ENCODE measurements at regions not wholly inside any gene's neighbourhood (a gene's known extent, or its start where the extent isn't known, plus 50 kb on each side); places are given as distances from the start of the nearest gene placed in this dataset.
"Not testable (repeated sequence)": the region's sequence is repeated elsewhere in the genome, so short reads cannot be mapped to it uniquely, and the experiment has no call there.

DNA sequence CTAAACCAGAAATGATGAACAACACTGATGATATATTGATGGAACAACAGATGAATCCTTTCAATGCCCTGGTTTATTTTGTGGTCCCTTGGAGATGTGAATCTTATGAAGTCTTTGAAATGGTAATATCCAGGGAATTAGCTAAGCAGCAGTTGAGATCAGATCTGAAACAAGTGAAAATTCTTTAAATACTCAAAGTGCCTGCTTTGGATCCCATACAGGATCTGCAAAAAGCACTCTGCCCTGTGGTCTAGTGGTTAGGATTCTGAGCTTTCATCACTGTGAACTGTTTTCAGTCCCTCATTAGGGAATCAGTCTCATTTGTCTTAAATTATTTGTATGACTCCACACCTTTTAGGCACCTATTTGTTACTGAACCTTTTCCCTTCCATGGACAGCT is 211.3 kb upstream of the TGIF2LY start:
- not testable (repeated sequence) for H3K27ac ChIP-seq; H3K9me3 ChIP-seq; H3K27me3 ChIP-seq; H3K36me3 ChIP-seq; H3K4me1 ChIP-seq (ENCODE audit: control insufficient read depth in 1 of 2, insufficient read depth in 1 of 2, low read depth in 1 of 2, low read length in 1 of 2); H3K4me3 ChIP-seq (ENCODE audit: low read depth in 1 of 2, low read length in 1 of 2)

GRCh38 chrY:3368459-3368858 is 210.4 kb upstream of the TGIF2LY start:
- H3K27me3 ChIP-seq; H3K27ac ChIP-seq; H3K9me3 ChIP-seq; H3K36me3 ChIP-seq; H3K4me3 ChIP-seq (ENCODE audit: low read depth in 1 of 2, low read length in 1 of 2); H3K4me1 ChIP-seq (ENCODE audit: control insufficient read depth in 1 of 2, insufficient read depth in 1 of 2, low read depth in 1 of 2, low read length in 1 of 2): not testable (repeated sequence)

DNA sequence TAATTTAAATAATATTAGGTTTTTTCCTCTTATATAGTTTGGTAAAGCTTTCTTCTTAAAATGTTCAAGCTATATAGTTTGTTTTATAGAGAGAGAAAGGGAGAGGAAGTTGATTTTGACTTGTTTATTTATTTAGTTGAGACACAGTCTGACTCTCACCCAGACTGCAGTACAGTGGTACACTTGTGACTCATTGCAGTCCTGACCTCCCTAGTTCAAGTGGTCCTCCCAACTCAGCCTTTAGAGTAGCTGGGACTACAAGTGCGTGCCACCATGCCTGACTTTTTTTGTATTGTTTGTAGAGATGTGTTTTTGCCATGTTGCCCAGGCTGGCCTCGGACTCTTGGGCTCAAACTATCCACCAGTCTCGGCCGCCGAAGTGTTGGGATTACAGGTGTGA is 187.4 kb upstream of the TGIF2LY start:
- H3K9me3 ChIP-seq; H3K27ac ChIP-seq; H3K4me1 ChIP-seq (ENCODE audit: control insufficient read depth in 1 of 2, insufficient read depth in 1 of 2, low read depth in 1 of 2, low read length in 1 of 2); H3K36me3 ChIP-seq; H3K4me3 ChIP-seq (ENCODE audit: low read depth in 1 of 2, low read length in 1 of 2); H3K27me3 ChIP-seq: not testable (repeated sequence)

DNA sequence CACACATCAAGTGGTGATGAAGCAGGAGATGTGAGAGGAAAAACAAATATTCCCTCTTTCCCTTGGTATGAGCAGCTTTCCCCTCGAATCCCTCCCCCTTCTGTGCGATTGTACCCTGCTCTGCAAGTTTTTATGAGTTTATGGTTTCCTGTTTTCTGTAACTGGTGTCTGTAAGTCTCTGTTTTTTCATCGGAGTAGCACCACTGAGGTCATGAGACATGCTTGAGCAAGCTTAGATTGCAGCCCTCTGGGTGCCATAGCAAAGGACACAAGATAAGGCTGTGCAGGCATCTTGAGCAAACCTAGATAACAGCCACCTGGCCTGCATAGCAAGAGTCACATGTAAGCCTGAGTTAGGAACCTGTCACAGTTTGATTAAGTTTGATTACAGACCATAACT is 174.6 kb upstream of the TGIF2LY start:
- H3K9me3 ChIP-seq; H3K4me1 ChIP-seq (ENCODE audit: control insufficient read depth in 1 of 2, insufficient read depth in 1 of 2, low read depth in 1 of 2, low read length in 1 of 2); H3K27ac ChIP-seq; H3K4me3 ChIP-seq (ENCODE audit: low read depth in 1 of 2, low read length in 1 of 2); H3K36me3 ChIP-seq; H3K27me3 ChIP-seq: not testable (repeated sequence)

GRCh38 chrY:3405585-3405984 is 173.3 kb upstream of the TGIF2LY start:
- H3K4me3 ChIP-seq (ENCODE audit: low read depth in 1 of 2, low read length in 1 of 2); H3K27ac ChIP-seq; H3K27me3 ChIP-seq; H3K9me3 ChIP-seq; H3K4me1 ChIP-seq (ENCODE audit: control insufficient read depth in 1 of 2, insufficient read depth in 1 of 2, low read depth in 1 of 2, low read length in 1 of 2); H3K36me3 ChIP-seq: not testable (repeated sequence)
- TF ChIP-seq, protein P1, sequence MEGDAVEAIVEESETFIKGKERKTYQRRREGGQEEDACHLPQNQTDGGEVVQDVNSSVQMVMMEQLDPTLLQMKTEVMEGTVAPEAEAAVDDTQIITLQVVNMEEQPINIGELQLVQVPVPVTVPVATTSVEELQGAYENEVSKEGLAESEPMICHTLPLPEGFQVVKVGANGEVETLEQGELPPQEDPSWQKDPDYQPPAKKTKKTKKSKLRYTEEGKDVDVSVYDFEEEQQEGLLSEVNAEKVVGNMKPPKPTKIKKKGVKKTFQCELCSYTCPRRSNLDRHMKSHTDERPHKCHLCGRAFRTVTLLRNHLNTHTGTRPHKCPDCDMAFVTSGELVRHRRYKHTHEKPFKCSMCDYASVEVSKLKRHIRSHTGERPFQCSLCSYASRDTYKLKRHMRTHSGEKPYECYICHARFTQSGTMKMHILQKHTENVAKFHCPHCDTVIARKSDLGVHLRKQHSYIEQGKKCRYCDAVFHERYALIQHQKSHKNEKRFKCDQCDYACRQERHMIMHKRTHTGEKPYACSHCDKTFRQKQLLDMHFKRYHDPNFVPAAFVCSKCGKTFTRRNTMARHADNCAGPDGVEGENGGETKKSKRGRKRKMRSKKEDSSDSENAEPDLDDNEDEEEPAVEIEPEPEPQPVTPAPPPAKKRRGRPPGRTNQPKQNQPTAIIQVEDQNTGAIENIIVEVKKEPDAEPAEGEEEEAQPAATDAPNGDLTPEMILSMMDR (IDR thresholded peaks at IDR 0.05) = peak; percentile 53

DNA sequence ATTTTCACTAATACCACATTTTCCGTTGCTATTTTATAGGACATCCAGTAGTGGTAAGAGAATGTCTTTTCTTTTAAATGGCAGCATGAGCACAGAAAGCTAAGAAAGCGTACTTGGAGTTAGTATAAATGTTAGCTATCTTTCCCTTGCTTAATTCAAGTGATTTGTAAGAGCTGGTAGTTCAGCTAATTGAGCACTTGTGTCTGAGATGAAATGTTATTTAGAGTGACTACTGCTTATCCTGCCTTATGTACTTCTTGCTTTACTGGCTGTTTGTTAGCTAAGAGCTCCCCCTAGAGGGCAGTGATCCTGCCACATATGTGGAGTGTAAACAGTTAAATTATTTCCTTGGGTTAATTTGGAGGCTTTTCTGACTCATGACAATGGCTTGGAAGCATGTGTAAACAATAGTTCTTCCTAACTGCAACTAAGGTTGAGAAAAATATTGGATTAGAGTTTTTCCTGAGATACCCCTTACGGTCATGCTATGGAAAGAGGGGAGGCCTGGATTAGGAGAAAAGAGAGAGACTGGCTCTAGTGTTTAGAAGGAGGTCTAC is 171.9 kb upstream of the TGIF2LY start:
- not testable (repeated sequence) for H3K27me3 ChIP-seq; H3K9me3 ChIP-seq; H3K4me1 ChIP-seq (ENCODE audit: control insufficient read depth in 1 of 2, insufficient read depth in 1 of 2, low read depth in 1 of 2, low read length in 1 of 2); H3K4me3 ChIP-seq (ENCODE audit: low read depth in 1 of 2, low read length in 1 of 2); H3K27ac ChIP-seq; H3K36me3 ChIP-seq

GRCh38 chrY:3410322-3410892 is 168.5 kb upstream of the TGIF2LY start:
- H3K4me3 ChIP-seq (ENCODE audit: low read depth in 1 of 2, low read length in 1 of 2); H3K9me3 ChIP-seq; H3K36me3 ChIP-seq; H3K27ac ChIP-seq; H3K4me1 ChIP-seq (ENCODE audit: control insufficient read depth in 1 of 2, insufficient read depth in 1 of 2, low read depth in 1 of 2, low read length in 1 of 2); H3K27me3 ChIP-seq: not testable (repeated sequence)
